OCI-LY3 (cell line): ENCODE measurements at regions not wholly inside any gene's neighbourhood (a gene's known extent, or its start where the extent isn't known, plus 50 kb on each side); places are given as distances from the start of the nearest gene placed in this dataset.

Source experiments
- H2AFZ ChIP-seq: fragments of 200-600, 300-600 bp; shearing (Covaris generic); 2 replicates; pipeline ENCODE4 v1.6.0; 2014; ENCODE audit warnings: antibody characterized with exemption, low read depth, low read length
- H3K27ac ChIP-seq: fragments of 200-600, 300-600 bp; sonication (generic); 2 replicates; pipeline ENCODE4 v1.5.1; 2014; ENCODE audit warnings: mild to moderate bottlenecking, low read length, moderate library complexity, mixed read lengths
- H3K27me3 ChIP-seq: fragments of 200-600, 300-600 bp; sonication (generic); 2 replicates; pipeline ENCODE4 v1.6.1; 2014; ENCODE audit warnings: low read depth, low read length, mixed read lengths
- H3K36me3 ChIP-seq: fragments of 200-600, 300-600 bp; sonication (generic); replicated peaks from 2 replicates; pipeline ENCODE3; 2014; ENCODE audit warnings: low read depth, low read length, mixed read lengths
- H3K4me1 ChIP-seq: fragments of 300-600, 200-600 bp; sonication (generic); 2 replicates; pipeline ENCODE4 v1.6.1; 2014; ENCODE audit warnings: low read length, mixed read lengths
- H3K4me2 ChIP-seq: fragments of 200-600, 300-600 bp; sonication (generic); 2 replicates; pipeline ENCODE4 v1.6.1; 2014; ENCODE audit warnings: low read length, mixed read lengths
- H3K4me3 ChIP-seq: fragments of 300-600, 200-600 bp; sonication (generic); 2 replicates; pipeline ENCODE4 v1.5.1; 2014; ENCODE audit warnings: antibody characterized with exemption, mild to moderate bottlenecking, low read length, moderate library complexity
- H3K79me2 ChIP-seq: fragments of 300-600, 200-600 bp; shearing (Covaris generic); 2 replicates; pipeline ENCODE4 v1.6.1; 2014; ENCODE audit warnings: mild to moderate bottlenecking, low read length, mixed read lengths
- H3K9ac ChIP-seq: fragments of 300-600, 200-600 bp; shearing (Covaris generic); 2 replicates; pipeline ENCODE4 v1.6.0; 2014; ENCODE audit warnings: mild to moderate bottlenecking, low read length, moderate library complexity
- H3K9me3 ChIP-seq: fragments of 200-600, 300-600 bp; shearing (Covaris generic); 2 replicates; pipeline ENCODE4 v1.6.1; 2014; ENCODE audit warnings: low read length, mixed read lengths; ENCODE audit not compliant: insufficient read depth
- H4K20me1 ChIP-seq: fragments of 200-600, 300-600 bp; sonication (generic); 2 replicates; pipeline ENCODE4 v1.6.1; 2016; ENCODE audit warnings: low read length, mixed read lengths; ENCODE audit not compliant: insufficient read depth
- CTCF ChIP-seq: fragments of 200-600, 300-600 bp; sonication (generic); IDR thresholded peaks from 2 replicates; pipeline ENCODE4 v1.5.1; 2014; ENCODE audit warnings: antibody characterized with exemption, low read length, low read depth
- EZH2phosphoT487 ChIP-seq: fragments of 200-600 bp; shearing (Covaris generic); IDR thresholded peaks from 2 replicates; pipeline ENCODE4 v1.6.1; 2018; ENCODE audit warnings: antibody characterized with exemption, mixed run types, low read depth

- TF ChIP-seq CTCF (no peak), EZH2phosphoT487 (no peak)
- no peak overlapping the region for H3K4me3 ChIP-seq
- no peaks in the 10 kb centered on the region for H4K20me1 ChIP-seq
- H3K27me3 ChIP-seq = no peaks in the 10 kb centered on the region
- H3K4me2 ChIP-seq = no peak overlapping the region
- H3K4me1 ChIP-seq = no peaks in the 10 kb centered on the region
- no peaks in the 10 kb centered on the region for H3K36me3 ChIP-seq
- no peak overlapping the region for H3K27ac ChIP-seq
- H3K79me2 ChIP-seq = no peaks in the 10 kb centered on the region
- no peak overlapping the region for H2AFZ ChIP-seq
- H3K9me3 ChIP-seq = no peaks in the 10 kb centered on the region
- H3K9ac ChIP-seq = no peak overlapping the region
Observed at GRCh38 chr18:5668087-5668715, 124.4 kb upstream of the EPB41L3 start.

- no peaks in the 10 kb centered on the region for H4K20me1 ChIP-seq
Observed at GRCh38 chr18:5667356-5667755, 123.6 kb upstream of the EPB41L3 start.

GRCh38 chr18:5662586-5663090, 118.8 kb upstream of the EPB41L3 start:
- Histone ChIP-seq H3K36me3 (no peaks in the 10 kb centered on the region), H3K27me3 (no peaks in the 10 kb centered on the region), H3K4me3 (no peak overlapping the region), H4K20me1 (no peaks in the 10 kb centered on the region), H3K9me3 (no peaks in the 10 kb centered on the region), H3K4me1 (no peaks in the 10 kb centered on the region), H2AFZ (no peak overlapping the region), H3K4me2 (no peak overlapping the region), H3K79me2 (no peaks in the 10 kb centered on the region), H3K27ac (no peak overlapping the region), H3K9ac (no peak overlapping the region)
- TF ChIP-seq EZH2phosphoT487 = no peak
- no peak for TF ChIP-seq CTCF

More at GRCh38 chr18:5667356-5667755, 123.6 kb upstream of the EPB41L3 start:
- Histone ChIP-seq H3K27me3 (no peaks in the 10 kb centered on the region), H3K9me3 (no peaks in the 10 kb centered on the region), H3K4me3 (no peak overlapping the region), H3K9ac (no peak overlapping the region), H3K4me2 (no peak overlapping the region), H2AFZ (no peak overlapping the region), H3K27ac (no peak overlapping the region), H3K4me1 (no peaks in the 10 kb centered on the region), H3K79me2 (no peaks in the 10 kb centered on the region), H3K36me3 (no peaks in the 10 kb centered on the region)
- TF ChIP-seq EZH2phosphoT487 (no peak), CTCF (no peak)

GRCh38 chr18:5661179-5661578, 117.4 kb upstream of the EPB41L3 start:
- Histone ChIP-seq H3K27me3 (no peaks in the 10 kb centered on the region), H3K27ac (no peak overlapping the region), H3K9ac (no peak overlapping the region), H3K4me2 (no peak overlapping the region), H4K20me1 (no peaks in the 10 kb centered on the region), H2AFZ (no peak overlapping the region), H3K4me3 (no peak overlapping the region), H3K36me3 (no peaks in the 10 kb centered on the region), H3K9me3 (no peaks in the 10 kb centered on the region), H3K79me2 (no peaks in the 10 kb centered on the region), H3K4me1 (no peaks in the 10 kb centered on the region)
- TF ChIP-seq EZH2phosphoT487 (no peak), CTCF (no peak)
